ENCODE measurements at regions not wholly inside any gene's neighbourhood (a gene's known extent, or its start where the extent isn't known, plus 50 kb on each side); places are given as distances from the start of the nearest gene placed in this dataset.

GRCh38 chr3:164476631-164477030, 601.7 kb downstream of the SI start:
- TF ChIP-seq CTCF (conservative IDR thresholded peaks at IDR 0.05; ENCODE audit: low read depth, low read length) (no peak), EZH2 (IDR thresholded peaks at IDR 0.05; ENCODE audit: borderline replicate concordance, low read depth, low read length, poor library complexity, severe bottlenecking) (no peak)

All from A673 (cell line).